Astrocyte of the spinal cord (primary cell): ENCODE measurements at regions not wholly inside any gene's neighbourhood (a gene's known extent, or its start where the extent isn't known, plus 50 kb on each side); places are given as distances from the start of the nearest gene placed in this dataset.

ENCODE experiments used
- DNase-seq: peaks from one replicate; pipeline ENCODE4 v3.0.0; 2011; ENCODE audit warnings: low read depth, low spot score
- H3K4me3 ChIP-seq: 2 replicates; pipeline ENCODE4 v1.5.1; 2011; ENCODE audit warnings: low read depth, mild to moderate bottlenecking, low read length, moderate library complexity
- in situ Hi-C: cut with HindIII; loops from 2 replicates; pipeline ENCODE4 v1.10.0; 2017; ENCODE audit warnings: low sequenced_read_pairs
- TF ChIP-seq, protein P1 (sequence below): IDR thresholded peaks from 2 replicates; pipeline ENCODE4 v1.5.1; 2012; ENCODE audit warnings: low read depth, mild to moderate bottlenecking, low read length, inconsistent platforms

DNA sequence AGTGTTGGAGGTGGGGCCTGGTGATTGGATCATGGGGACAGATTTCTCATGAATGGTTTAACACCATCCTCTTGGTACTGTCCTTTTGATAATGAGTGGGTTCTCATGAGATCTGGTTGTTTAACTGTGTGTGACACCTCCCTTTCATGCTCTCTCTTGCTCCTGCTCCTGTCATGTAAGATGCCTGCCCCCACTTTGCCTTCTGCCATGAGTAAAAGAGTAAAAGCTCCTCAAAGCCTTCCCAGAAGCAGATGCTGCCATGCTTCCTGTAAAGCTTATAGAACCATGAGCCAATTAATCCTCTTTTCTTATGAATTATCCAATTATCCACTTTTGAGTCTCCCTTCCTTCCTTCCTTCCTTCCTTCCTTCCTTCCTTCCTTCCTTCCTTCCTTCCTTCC is 317.7 kb downstream of the RDH14 start:
- no peak for DNase-seq
- in situ Hi-C loops, result no loop called here
- TF ChIP-seq, protein P1, sequence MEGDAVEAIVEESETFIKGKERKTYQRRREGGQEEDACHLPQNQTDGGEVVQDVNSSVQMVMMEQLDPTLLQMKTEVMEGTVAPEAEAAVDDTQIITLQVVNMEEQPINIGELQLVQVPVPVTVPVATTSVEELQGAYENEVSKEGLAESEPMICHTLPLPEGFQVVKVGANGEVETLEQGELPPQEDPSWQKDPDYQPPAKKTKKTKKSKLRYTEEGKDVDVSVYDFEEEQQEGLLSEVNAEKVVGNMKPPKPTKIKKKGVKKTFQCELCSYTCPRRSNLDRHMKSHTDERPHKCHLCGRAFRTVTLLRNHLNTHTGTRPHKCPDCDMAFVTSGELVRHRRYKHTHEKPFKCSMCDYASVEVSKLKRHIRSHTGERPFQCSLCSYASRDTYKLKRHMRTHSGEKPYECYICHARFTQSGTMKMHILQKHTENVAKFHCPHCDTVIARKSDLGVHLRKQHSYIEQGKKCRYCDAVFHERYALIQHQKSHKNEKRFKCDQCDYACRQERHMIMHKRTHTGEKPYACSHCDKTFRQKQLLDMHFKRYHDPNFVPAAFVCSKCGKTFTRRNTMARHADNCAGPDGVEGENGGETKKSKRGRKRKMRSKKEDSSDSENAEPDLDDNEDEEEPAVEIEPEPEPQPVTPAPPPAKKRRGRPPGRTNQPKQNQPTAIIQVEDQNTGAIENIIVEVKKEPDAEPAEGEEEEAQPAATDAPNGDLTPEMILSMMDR, result no peak
- no peak overlapping the region for H3K4me3 ChIP-seq

DNA sequence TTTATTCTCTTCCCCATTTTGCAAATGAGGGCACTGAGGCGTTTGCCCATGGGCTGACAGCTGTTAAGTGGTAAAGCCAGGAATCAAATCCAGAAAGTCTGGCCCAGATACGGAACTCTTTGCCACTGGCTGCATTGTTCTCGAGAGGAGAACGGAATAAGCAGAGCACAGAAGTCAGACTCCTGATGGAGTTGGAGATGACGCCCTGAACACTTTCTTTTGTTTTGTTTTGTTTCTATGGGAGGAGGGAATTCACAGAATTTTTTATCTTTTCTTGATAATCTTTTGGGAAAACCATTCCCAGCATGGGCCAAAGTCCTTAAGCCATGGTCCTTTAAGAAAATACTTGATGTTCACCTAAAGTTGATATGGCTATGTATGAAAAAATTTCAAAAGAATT is 322.2 kb downstream of the RDH14 start:
- in situ Hi-C loops, result no loop called here
- no peak overlapping the region for H3K4me3 ChIP-seq
- TF ChIP-seq, protein P1, result no peak
- no peak for DNase-seq

DNA sequence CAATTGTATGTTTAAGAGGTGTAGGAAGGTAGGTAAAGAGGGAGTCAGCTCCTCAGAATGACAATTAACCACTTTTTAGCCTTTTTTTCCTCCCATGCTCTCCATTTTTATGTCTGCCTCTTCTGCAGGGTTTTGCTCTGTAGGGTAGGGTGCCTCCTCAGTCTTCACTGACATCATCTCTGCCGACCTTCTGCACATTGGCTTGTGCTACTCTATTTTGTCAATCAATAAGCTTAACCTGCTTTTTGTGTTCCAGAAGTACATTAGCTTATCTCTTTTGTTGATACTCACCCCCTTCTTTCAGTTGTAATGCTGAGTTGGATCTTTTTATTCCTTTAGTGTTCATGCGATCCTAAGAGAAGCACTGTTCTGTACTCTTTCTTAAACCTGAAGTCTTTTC is 323.2 kb downstream of the RDH14 start:
- TF ChIP-seq, protein P1, result no peak
- in situ Hi-C loops, result no loop called here
- no peak overlapping the region for H3K4me3 ChIP-seq
- DNase-seq, result no peak

DNA sequence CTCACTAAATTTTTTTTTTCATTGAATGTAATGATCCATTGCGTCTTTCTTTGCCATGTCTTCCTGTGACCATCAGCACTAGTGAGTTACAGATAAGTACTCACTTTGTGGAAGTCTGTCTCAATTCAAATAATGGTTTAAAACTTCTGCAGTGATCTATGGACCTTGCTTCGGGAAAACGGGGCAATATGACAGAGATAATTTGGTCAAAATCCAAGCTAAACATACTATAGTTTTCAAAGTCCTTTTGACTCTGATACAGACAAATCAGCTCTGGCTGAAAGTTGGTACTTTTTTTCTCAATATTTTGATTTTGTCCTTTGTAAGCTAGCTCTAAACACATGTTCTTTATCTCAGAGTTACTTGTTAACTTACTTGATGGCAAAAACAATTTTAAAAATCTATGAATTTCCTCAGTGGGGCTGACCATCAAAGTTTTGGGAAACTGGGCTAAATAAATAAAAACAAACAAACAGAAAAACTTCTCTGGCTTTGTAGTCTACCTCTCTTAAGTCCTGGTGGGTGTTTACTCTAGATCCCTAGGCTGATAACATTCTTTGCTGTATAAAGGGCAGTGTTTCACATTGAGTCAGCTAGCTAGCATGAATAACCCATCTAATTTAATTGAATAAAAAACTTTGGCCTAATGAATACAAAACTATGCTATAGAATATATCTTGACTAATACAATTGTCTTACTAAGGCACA is 327.6 kb downstream of the RDH14 start:
- in situ Hi-C loops, result no loop called here
- TF ChIP-seq, protein P1, result no peak
- H3K4me3 ChIP-seq, result no peak overlapping the region
- DNase-seq, result peak; percentile 32

DNA sequence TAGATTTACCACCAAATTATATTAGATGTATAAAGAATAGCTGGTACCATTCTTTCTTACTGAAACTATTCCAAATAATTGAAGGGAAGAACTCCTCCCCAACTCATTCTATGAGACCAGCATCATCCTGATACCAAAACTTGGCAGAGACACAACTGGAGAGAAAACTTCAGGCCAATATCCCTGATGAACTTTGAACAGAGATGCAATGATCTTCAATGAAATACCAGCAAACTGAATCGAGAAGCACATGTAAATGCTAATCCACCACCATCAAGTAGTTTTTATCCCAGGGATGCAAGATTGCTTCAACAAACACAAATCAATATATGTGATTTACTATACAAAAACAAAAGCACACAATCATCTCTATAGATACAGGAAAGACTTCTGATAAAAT is 329.8 kb downstream of the RDH14 start:
- no peak for DNase-seq
- TF ChIP-seq, protein P1, result no peak
- in situ Hi-C loops, result no loop called here
- no peak overlapping the region for H3K4me3 ChIP-seq

DNA sequence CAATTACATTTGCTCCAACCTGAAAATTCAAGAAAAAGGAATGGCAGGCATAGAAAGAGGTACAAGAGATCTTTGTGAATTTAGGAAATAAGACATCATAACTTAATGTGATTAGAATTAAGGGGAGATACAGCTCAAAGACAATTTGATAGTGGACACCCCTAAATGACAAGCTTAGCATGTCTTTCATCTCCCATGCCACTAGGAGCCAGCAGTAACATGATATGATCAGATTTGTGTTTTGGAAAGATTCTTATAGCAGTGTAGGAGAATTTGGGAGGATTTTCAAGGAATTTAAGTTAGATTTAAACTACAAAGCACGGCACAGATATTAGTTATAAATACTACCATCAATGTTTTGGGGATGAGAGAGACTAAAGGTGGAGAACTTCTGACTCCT is 340.8 kb downstream of the RDH14 start:
- no peak for DNase-seq
- no peak overlapping the region for H3K4me3 ChIP-seq
- in situ Hi-C loops, result no loop called here
- TF ChIP-seq, protein P1, result peak; percentile 30
